Stomach (tissue), 8 donors: ENCODE measurements at regions not wholly inside any gene's neighbourhood (a gene's known extent, or its start where the extent isn't known, plus 50 kb on each side); places are given as distances from the start of the nearest gene placed in this dataset.

Experiments
- DNase-seq, 2 donors: peaks; one replicate each; pipeline versions ENCODE4 v3.0.0 to v3.0.0-alpha.2; 2013 to 2019
- H3K27ac ChIP-seq, 5 donors: fragments of 200-600 bp in 4 of 5; sonication (generic) in 4 of 5; one replicate each; pipeline ENCODE4 v1.5.1; 2013 to 2019; ENCODE audit warnings: mild to moderate bottlenecking in 1 of 5, moderate library complexity in 1 of 5
- H3K27me3 ChIP-seq, 3 donors: fragments of 200-600 bp; sonication (generic); one replicate each; pipeline ENCODE4 v1.5.1; 2017 to 2019; ENCODE audit warnings: mixed run types in 1 of 3
- H3K36me3 ChIP-seq, 4 donors: fragments of 200-600 bp; sonication (generic); 1 replicate in 3 of 4; 2 replicates in 1 of 4; pipeline ENCODE4 v1.5.1; 2016 to 2019
- H3K4me1 ChIP-seq, 4 donors: fragments of 200-600 bp; sonication (generic); one replicate each; pipeline ENCODE4 v1.5.1; 2016 to 2019
- H3K4me3 ChIP-seq, 4 donors: fragments of 200-600 bp; sonication (generic) in 3 of 4; one replicate each; pipeline ENCODE4 v1.5.1; 2016 to 2019; ENCODE audit warnings: mild to moderate bottlenecking in 1 of 4
- H3K9me3 ChIP-seq, 4 donors: fragments of 200-600 bp; sonication (generic); one replicate each; pipeline ENCODE4 v1.5.1; 2016 to 2019
- EP300 ChIP-seq: sonication (generic); formaldehyde crosslinking; IDR thresholded peaks from one replicate; pipeline ENCODE4 v1.6.1; 2017; ENCODE audit warnings: antibody characterized with exemption
- POLR2A ChIP-seq, 4 donors: fragments of 450-650 bp; IDR thresholded peaks; one replicate each; pipeline ENCODE4 v1.6.1; 2016; ENCODE audit warnings: antibody characterized with exemption in 4 of 4, control low read depth in 2 of 4, mild to moderate bottlenecking in 1 of 4, moderate library complexity in 1 of 4
- POLR2AphosphoS5 ChIP-seq, 3 donors: sonication (generic); formaldehyde crosslinking; IDR thresholded peaks; one replicate each; pipeline ENCODE4 v1.6.1; 2016; ENCODE audit warnings: antibody characterized with exemption in 3 of 3
- WGBS, 5 donors: extraction: QIAGEN DNeasy Blood & Tissue Kit in 3 of 5; methylation state at CpG; one replicate each; pipeline versions ENCODE4 v1.1.5 to v1.1.7; 2013 to 2018; 5-methylcytosine and 5-hydroxymethylcytosine counted together
- intact Hi-C: fragments of 100-400 bp; cut with DNase I; formaldehyde crosslinking; loops from one replicate; pipeline ENCODE4 v1.15.1; 2023; ENCODE audit warnings: low total_unique reads
- TF ChIP-seq, protein P1 (sequence below), 7 experiments: fragments of 450-650 bp in 4 of 7; fragments of 200-600 bp in 3 of 7; sonication (generic) in 3 of 7; IDR thresholded peaks; one replicate each; pipeline ENCODE4 v1.5.1; 2016 to 2019; ENCODE audit warnings: antibody characterized with exemption in 7 of 7, control low read depth in 2 of 7, mild to moderate bottlenecking in 1 of 7
- donor health status: healthy with polysubstance abuse.
- donor health status: Bipolar disorder and iron deficiency.
- donor health status: healthy.

GRCh38 chr2:225340923-225341322 is 58.6 kb upstream of the NYAP2 start:
- WGBS, 5 donors: 36 to 46% (median 43%) methylated on average over 2 of the region's 2 CpGs
- H3K27me3 ChIP-seq: no peaks in the 10 kb centered on the region
- no peaks in the 10 kb centered on the region for H3K36me3 ChIP-seq
- intact Hi-C loops: no loop called here
- TF ChIP-seq, protein P1, sequence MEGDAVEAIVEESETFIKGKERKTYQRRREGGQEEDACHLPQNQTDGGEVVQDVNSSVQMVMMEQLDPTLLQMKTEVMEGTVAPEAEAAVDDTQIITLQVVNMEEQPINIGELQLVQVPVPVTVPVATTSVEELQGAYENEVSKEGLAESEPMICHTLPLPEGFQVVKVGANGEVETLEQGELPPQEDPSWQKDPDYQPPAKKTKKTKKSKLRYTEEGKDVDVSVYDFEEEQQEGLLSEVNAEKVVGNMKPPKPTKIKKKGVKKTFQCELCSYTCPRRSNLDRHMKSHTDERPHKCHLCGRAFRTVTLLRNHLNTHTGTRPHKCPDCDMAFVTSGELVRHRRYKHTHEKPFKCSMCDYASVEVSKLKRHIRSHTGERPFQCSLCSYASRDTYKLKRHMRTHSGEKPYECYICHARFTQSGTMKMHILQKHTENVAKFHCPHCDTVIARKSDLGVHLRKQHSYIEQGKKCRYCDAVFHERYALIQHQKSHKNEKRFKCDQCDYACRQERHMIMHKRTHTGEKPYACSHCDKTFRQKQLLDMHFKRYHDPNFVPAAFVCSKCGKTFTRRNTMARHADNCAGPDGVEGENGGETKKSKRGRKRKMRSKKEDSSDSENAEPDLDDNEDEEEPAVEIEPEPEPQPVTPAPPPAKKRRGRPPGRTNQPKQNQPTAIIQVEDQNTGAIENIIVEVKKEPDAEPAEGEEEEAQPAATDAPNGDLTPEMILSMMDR (IDR thresholded peaks at IDR 0.05): no peak
- no peak for TF ChIP-seq POLR2AphosphoS5 (IDR thresholded peaks at IDR 0.05)
- no peak for TF ChIP-seq EP300
- TF ChIP-seq POLR2A (IDR thresholded peaks at IDR 0.05): no peak
- H3K9me3 ChIP-seq: peaks cover 0 to 4% (median 1%) of the 10 kb centered on the region in 4 donors
- H3K4me3 ChIP-seq: no peak overlapping the region
- H3K4me1 ChIP-seq: no peaks in the 10 kb centered on the region
- DNase-seq: no peak
- H3K27ac ChIP-seq: no peak overlapping the region

DNA sequence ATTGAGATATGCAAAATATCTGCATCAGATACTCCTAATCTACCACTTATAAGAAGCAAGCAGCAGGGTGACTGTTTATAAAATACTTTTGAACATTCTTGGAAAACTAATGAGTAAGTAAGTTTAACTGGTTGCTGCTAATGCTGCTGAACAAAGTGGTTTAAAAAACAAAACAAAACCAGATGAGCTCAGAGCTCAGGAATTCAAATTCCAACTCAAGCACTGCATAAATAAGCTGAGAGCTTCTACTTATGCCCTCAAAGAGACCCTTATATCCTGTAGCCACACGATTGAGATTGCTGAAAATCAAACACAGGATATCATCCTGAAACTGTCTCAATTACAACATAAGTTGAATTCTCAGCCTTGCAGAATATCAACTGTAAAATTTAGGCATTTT is 62.3 kb upstream of the NYAP2 start:
- 5 to 16% (median 12%) methylated on average over 1 of the region's 1 CpG for WGBS, 5 donors
- no peaks in the 10 kb centered on the region for H3K4me1 ChIP-seq
- intact Hi-C loops: no loop called here
- no peaks in the 10 kb centered on the region for H3K36me3 ChIP-seq
- H3K4me3 ChIP-seq: no peak overlapping the region
- no peak for DNase-seq
- TF ChIP-seq POLR2AphosphoS5 (IDR thresholded peaks at IDR 0.05) (no peak), POLR2A (IDR thresholded peaks at IDR 0.05) (no peak), EP300 (no peak)
- TF ChIP-seq, protein P1 (IDR thresholded peaks at IDR 0.05): no peak
- H3K9me3 ChIP-seq: no peaks in the 10 kb centered on the region
- no peak overlapping the region for H3K27ac ChIP-seq
- no peaks in the 10 kb centered on the region for H3K27me3 ChIP-seq

- intact Hi-C loops: no loop called here
- H3K9me3 ChIP-seq: no peaks in the 10 kb centered on the region
- WGBS, 5 donors: 17 to 45% (median 29%) methylated on average over 4 of the region's 4 CpGs
Observed at GRCh38 chr2:225334514-225334913, 65.0 kb upstream of the NYAP2 start.

GRCh38 chr2:225328192-225328591 is 71.3 kb upstream of the NYAP2 start:
- 31 to 46% (median 34%) methylated on average over 4 of the region's 4 CpGs for WGBS, 5 donors
- H3K9me3 ChIP-seq: no peaks in the 10 kb centered on the region
- H3K36me3 ChIP-seq: no peaks in the 10 kb centered on the region
- H3K27me3 ChIP-seq: no peaks in the 10 kb centered on the region
- DNase-seq: no peak
- H3K4me3 ChIP-seq: no peak overlapping the region
- intact Hi-C loops: no loop called here
- H3K4me1 ChIP-seq: no peaks in the 10 kb centered on the region
- TF ChIP-seq, protein P1 (IDR thresholded peaks at IDR 0.05): no peak
- no peak for TF ChIP-seq POLR2AphosphoS5 (IDR thresholded peaks at IDR 0.05)
- TF ChIP-seq EP300: no peak
- H3K27ac ChIP-seq: no peak overlapping the region

More at GRCh38 chr2:225334514-225334913, 65.0 kb upstream of the NYAP2 start:
- Histone ChIP-seq H3K27ac (no peak overlapping the region), H3K36me3 (no peaks in the 10 kb centered on the region), H3K27me3 (no peaks in the 10 kb centered on the region), H3K4me3 (no peak overlapping the region), H3K4me1 (no peaks in the 10 kb centered on the region)
- no peak for TF ChIP-seq EP300
- no peak for TF ChIP-seq POLR2AphosphoS5 (IDR thresholded peaks at IDR 0.05)
- TF ChIP-seq, protein P1 (IDR thresholded peaks at IDR 0.05): no peak
- TF ChIP-seq POLR2A (IDR thresholded peaks at IDR 0.05): no peak
- DNase-seq: peak in 1 of 2 donors; percentile 43
